Keratinocyte (primary cell): ENCODE measurements at regions not wholly inside any gene's neighbourhood (a gene's known extent, or its start where the extent isn't known, plus 50 kb on each side); places are given as distances from the start of the nearest gene placed in this dataset.

ENCODE experiments used
- DNase-seq: peaks from one replicate; pipeline ENCODE4 v3.0.0-alpha.2; 2011; ENCODE audit warnings: low read depth, missing footprints, low spot score
- FAIRE-seq: peaks from 2 replicates; lab custom pipeline; 2011; peaks lifted over from hg19 to GRCh38; lab: Jason Lieb, UNC
- H2AFZ ChIP-seq: 2 replicates; pipeline ENCODE4 v1.6.0; 2012; ENCODE audit warnings: low read length, control low read depth, inconsistent platforms; ENCODE audit not compliant: control insufficient read depth
- H3K27ac ChIP-seq: 2 replicates; pipeline ENCODE4 v1.5.1; 2011; ENCODE audit warnings: low read length; ENCODE audit not compliant: control insufficient read depth, insufficient read depth
- H3K27me3 ChIP-seq: 3 replicates; pipeline ENCODE4 v1.6.0; 2011; ENCODE audit warnings: low read length; ENCODE audit not compliant: control insufficient read depth, insufficient read depth; ENCODE audit errors: extremely low read depth
- H3K36me3 ChIP-seq, 2 experiments: 2 replicates in 1 of 2; 3 replicates in 1 of 2; pipeline ENCODE4 v1.5.1; 2011; ENCODE audit warnings: low read length in 2 of 2, mild to moderate bottlenecking in 1 of 2; ENCODE audit not compliant: control insufficient read depth in 2 of 2, insufficient read depth in 2 of 2; ENCODE audit errors: extremely low read depth in 1 of 2
- H3K4me1 ChIP-seq: 3 replicates; pipeline ENCODE4 v1.5.1; 2011; ENCODE audit warnings: low read length; ENCODE audit not compliant: control insufficient read depth, insufficient read depth; ENCODE audit errors: extremely low read depth
- H3K4me2 ChIP-seq: 3 replicates; pipeline ENCODE4 v1.6.0; 2011; ENCODE audit warnings: low read depth, low read length; ENCODE audit not compliant: control insufficient read depth, insufficient read depth; ENCODE audit errors: extremely low read depth
- H3K4me3 ChIP-seq, 3 experiments: fragments of 200-600 bp in 1 of 3; sonication (generic) in 1 of 3; 2 replicates in 2 of 3; 3 replicates in 1 of 3; pipeline ENCODE4 v1.5.1; 2011 to 2016; ENCODE audit warnings: low read length in 3 of 3, mild to moderate bottlenecking in 3 of 3, control low read depth in 2 of 3, inconsistent platforms in 1 of 3, low read depth in 1 of 3, mixed read lengths in 1 of 3, mixed run types in 1 of 3, moderate library complexity in 1 of 3; ENCODE audit not compliant: control insufficient read depth in 2 of 3, insufficient read depth in 2 of 3; ENCODE audit errors: extremely low read depth in 1 of 3
- H3K79me2 ChIP-seq: 2 replicates; pipeline ENCODE4 v1.6.0; 2012; ENCODE audit warnings: low read length; ENCODE audit not compliant: control insufficient read depth, insufficient read depth
- H3K9ac ChIP-seq: 3 replicates; pipeline ENCODE4 v1.6.0; 2011; ENCODE audit warnings: low read length; ENCODE audit not compliant: control insufficient read depth, insufficient read depth; ENCODE audit errors: extremely low read depth
- H3K9me1 ChIP-seq: 3 replicates; pipeline ENCODE4 v1.6.0; 2011; ENCODE audit warnings: low read length; ENCODE audit not compliant: control insufficient read depth, insufficient read depth; ENCODE audit errors: extremely low read depth
- H3K9me3 ChIP-seq: 2 replicates; pipeline ENCODE4 v1.5.1; 2012; ENCODE audit warnings: low read depth, low read length; ENCODE audit not compliant: control insufficient read depth
- H4K20me1 ChIP-seq: 3 replicates; pipeline ENCODE4 v1.6.0; 2011; ENCODE audit warnings: low read length; ENCODE audit not compliant: control insufficient read depth, insufficient read depth; ENCODE audit errors: extremely low read depth
- CTCF ChIP-seq, 3 experiments: IDR thresholded peaks in 1 of 3; conservative IDR thresholded peaks in 1 of 3; optimal IDR thresholded peaks in 1 of 3; 2 replicates in 2 of 3; 3 replicates in 1 of 3; pipeline versions ENCODE3 to v1.5.1; 2011; ENCODE audit warnings: low read length in 3 of 3, mild to moderate bottlenecking in 3 of 3, moderate library complexity in 2 of 3, control low read depth in 1 of 3, inconsistent platforms in 1 of 3; ENCODE audit not compliant: insufficient read depth in 2 of 3; ENCODE audit errors: extremely low read depth in 1 of 3
- EZH2 ChIP-seq: IDR thresholded peaks from one replicate; pipeline ENCODE4 v1.6.1; 2012; ENCODE audit warnings: inconsistent platforms, mild to moderate bottlenecking, low read length, moderate library complexity
- dilution Hi-C: fragments of 300-500 bp; cut with MboI; formaldehyde crosslinking; loops from one replicate; pipeline ENCODE4 v1.7.0; 2020; ENCODE audit warnings: low sequenced_read_pairs; ENCODE audit not compliant: extremely low pct_ligation_motif_present

GRCh38 chr1:208308221-208308620 is 64.0 kb upstream of the PLXNA2 start:
- Histone ChIP-seq H4K20me1 (no peaks in the 10 kb centered on the region), H3K27ac (no peak overlapping the region), H3K4me1 (no peaks in the 10 kb centered on the region), H3K9me3 (no peaks in the 10 kb centered on the region), H2AFZ (no peak overlapping the region), H3K9me1 (no peaks in the 10 kb centered on the region), H3K9ac (no peak overlapping the region), H3K4me2 (no peak overlapping the region), H3K4me3 (no peak overlapping the region), H3K79me2 (no peaks in the 10 kb centered on the region), H3K27me3 (peaks cover 3% of the 10 kb centered on the region), H3K36me3 (no peaks in the 10 kb centered on the region)
- FAIRE-seq (no peak), DNase-seq (no peak)
- TF ChIP-seq CTCF (optimal IDR thresholded peaks at IDR 0.05 in 1 of 3, IDR thresholded peaks at IDR 0.05 in 1 of 3, conservative IDR thresholded peaks at IDR 0.05 in 1 of 3; ENCODE audit: extremely low read depth in 1 of 3, insufficient read depth in 2 of 3, low read length in 3 of 3) = no peak
- no peak for TF ChIP-seq EZH2
- dilution Hi-C loops = no loop called here

GRCh38 chr1:208309771-208310170 is 65.6 kb upstream of the PLXNA2 start:
- Histone ChIP-seq H3K9me3 (no peaks in the 10 kb centered on the region), H3K36me3 (no peaks in the 10 kb centered on the region), H3K9ac (no peak overlapping the region), H3K27me3 (no peaks in the 10 kb centered on the region), H3K79me2 (no peaks in the 10 kb centered on the region), H3K9me1 (no peaks in the 10 kb centered on the region), H4K20me1 (no peaks in the 10 kb centered on the region), H3K4me1 (no peaks in the 10 kb centered on the region), H3K4me2 (peak overlapping the region; percentile 50), H3K27ac (no peak overlapping the region), H2AFZ (peak overlapping the region; percentile 90), H3K4me3 (no peak overlapping the region)
- dilution Hi-C loops = no loop called here
- FAIRE-seq (peak; percentile 93), DNase-seq (no peak)
- no peak for TF ChIP-seq EZH2
- peak in 1 of 3 experiments; percentile 27 for TF ChIP-seq CTCF (optimal IDR thresholded peaks at IDR 0.05 in 1 of 3, IDR thresholded peaks at IDR 0.05 in 1 of 3, conservative IDR thresholded peaks at IDR 0.05 in 1 of 3; ENCODE audit: extremely low read depth in 1 of 3, insufficient read depth in 2 of 3, low read length in 3 of 3)
